H9 (cell line): ENCODE measurements at regions not wholly inside any gene's neighbourhood (a gene's known extent, or its start where the extent isn't known, plus 50 kb on each side); places are given as distances from the start of the nearest gene placed in this dataset.

Source experiments
- DNase-seq: peaks from one replicate; pipeline ENCODE4 v3.0.0-alpha.2; 2017
- H2AFZ ChIP-seq: one replicate; pipeline ENCODE4 v1.6.1; 2013; ENCODE audit warnings: mild to moderate bottlenecking, low read length, control low read depth, moderate library complexity
- H2AK5ac ChIP-seq: 2 replicates; pipeline ENCODE4 v1.6.1; 2013; ENCODE audit warnings: low read length, control low read depth, mixed read lengths; ENCODE audit not compliant: insufficient read length
- H2BK120ac ChIP-seq: one replicate; pipeline ENCODE4 v1.6.1; 2013; ENCODE audit warnings: low read depth, mild to moderate bottlenecking, low read length, control low read depth, inconsistent platforms; ENCODE audit not compliant: poor library complexity, severe bottlenecking
- H2BK12ac ChIP-seq: 2 replicates; pipeline ENCODE4 v1.6.1; 2013; ENCODE audit warnings: low read length, control low read depth, mixed read lengths, low read depth; ENCODE audit not compliant: insufficient read length
- H2BK15ac ChIP-seq: 2 replicates; pipeline ENCODE4 v1.6.1; 2013; ENCODE audit warnings: low read depth, low read length, control low read depth
- H2BK20ac ChIP-seq: one replicate; pipeline ENCODE4 v1.6.1; 2013; ENCODE audit warnings: low read depth, mild to moderate bottlenecking, low read length, control low read depth, inconsistent platforms; ENCODE audit not compliant: poor library complexity, severe bottlenecking
- H2BK5ac ChIP-seq: 2 replicates; pipeline ENCODE4 v1.6.1; 2013; ENCODE audit warnings: low read length, control low read depth, mixed read lengths; ENCODE audit not compliant: insufficient read length
- H3K14ac ChIP-seq: 2 replicates; pipeline ENCODE4 v1.6.1; 2013; ENCODE audit warnings: low read length, control low read depth; ENCODE audit not compliant: insufficient read depth
- H3K18ac ChIP-seq: 2 replicates; pipeline ENCODE4 v1.6.1; 2013; ENCODE audit warnings: low read depth, mild to moderate bottlenecking, mixed read lengths, low read length, control low read depth; ENCODE audit not compliant: insufficient read length
- H3K23ac ChIP-seq: 2 replicates; pipeline ENCODE4 v1.6.1; 2013; ENCODE audit warnings: low read length, control low read depth, mixed read lengths, low read depth; ENCODE audit not compliant: insufficient read length
- H3K23me2 ChIP-seq: 2 replicates; pipeline ENCODE4 v1.6.1; 2013; ENCODE audit warnings: low read depth, mild to moderate bottlenecking, mixed read lengths, low read length, control low read depth; ENCODE audit not compliant: insufficient read length, poor library complexity, severe bottlenecking
- H3K27ac ChIP-seq: 2 replicates; pipeline ENCODE4 v1.5.1; 2013; ENCODE audit warnings: low read length, control low read depth, mixed read lengths, low read depth; ENCODE audit not compliant: insufficient read length
- H3K27me3 ChIP-seq: 2 replicates; pipeline ENCODE4 v1.6.1; 2013; ENCODE audit warnings: low read length, control low read depth, inconsistent platforms; ENCODE audit not compliant: insufficient read depth
- H3K4ac ChIP-seq: 2 replicates; pipeline ENCODE4 v1.6.1; 2013; ENCODE audit warnings: low read depth, mild to moderate bottlenecking, control low read depth, inconsistent platforms, low read length, moderate library complexity
- H3K4me1 ChIP-seq: 2 replicates; pipeline ENCODE4 v1.6.1; 2013; ENCODE audit warnings: low read length, control low read depth, inconsistent platforms; ENCODE audit not compliant: insufficient read depth
- H3K4me2 ChIP-seq: 2 replicates; pipeline ENCODE4 v1.6.1; 2013; ENCODE audit warnings: low read length, control low read depth, mixed read lengths; ENCODE audit not compliant: insufficient read length, insufficient read depth
- H3K56ac ChIP-seq: 2 replicates; pipeline ENCODE4 v1.6.1; 2013; ENCODE audit warnings: low read depth, mild to moderate bottlenecking, mixed read lengths, low read length, control low read depth; ENCODE audit not compliant: insufficient read length
- H3K79me1 ChIP-seq: 2 replicates; pipeline ENCODE4 v1.6.1; 2013; ENCODE audit warnings: low read depth, mild to moderate bottlenecking, moderate library complexity, low read length, control low read depth, inconsistent platforms; ENCODE audit not compliant: insufficient read depth, poor library complexity, severe bottlenecking
- H3K79me2 ChIP-seq: 2 replicates; pipeline ENCODE4 v1.6.1; 2013; ENCODE audit warnings: low read length, control low read depth, inconsistent platforms; ENCODE audit not compliant: insufficient read depth
- H3K9ac ChIP-seq: 2 replicates; pipeline ENCODE4 v1.6.1; 2013; ENCODE audit warnings: low read length, control low read depth, mixed read lengths; ENCODE audit not compliant: insufficient read length; ENCODE audit errors: extremely low read depth
- H3K9me3 ChIP-seq: one replicate; pipeline ENCODE4 v1.6.1; 2013; ENCODE audit warnings: low read depth, low read length, inconsistent platforms; ENCODE audit not compliant: control insufficient read depth
- H3T11ph ChIP-seq: one replicate; pipeline ENCODE4 v1.6.1; 2013; ENCODE audit warnings: mild to moderate bottlenecking, low read length, control low read depth, inconsistent platforms
- H4K20me1 ChIP-seq: one replicate; pipeline ENCODE4 v1.6.1; 2013; ENCODE audit not compliant: control insufficient read depth, insufficient read length, insufficient read depth
- H4K5ac ChIP-seq: 2 replicates; pipeline ENCODE4 v1.6.1; 2013; ENCODE audit warnings: low read depth, mild to moderate bottlenecking, mixed read lengths, low read length, control low read depth; ENCODE audit not compliant: insufficient read length
- H4K8ac ChIP-seq: replicated peaks from 2 replicates; pipeline ENCODE4 v1.6.1; 2013; ENCODE audit warnings: low read length, control low read depth, mixed read lengths, low read depth; ENCODE audit not compliant: insufficient read length
- H4K91ac ChIP-seq: 2 replicates; pipeline ENCODE4 v1.6.1; 2013; ENCODE audit warnings: low read depth, mild to moderate bottlenecking, moderate library complexity, mixed read lengths, low read length, control low read depth; ENCODE audit not compliant: insufficient read length
- H3K27ac Mint-ChIP-seq, 3 experiments: 2 replicates in 2 of 3; 3 replicates in 1 of 3; pipeline ENCODE4 v1.8.0; 2020 to 2021; ENCODE audit warnings: mixed read lengths in 3 of 3, mild to moderate bottlenecking in 1 of 3, moderate library complexity in 1 of 3
- H3K27me3 Mint-ChIP-seq: 2 replicates; pipeline ENCODE4 v1.8.0; 2021; ENCODE audit warnings: low read depth, mild to moderate bottlenecking, moderate library complexity, mixed read lengths
- H3K36me3 Mint-ChIP-seq, 3 experiments: 2 replicates in 2 of 3; 3 replicates in 1 of 3; pipeline ENCODE4 v1.8.0; 2020 to 2021; ENCODE audit warnings: low read depth in 3 of 3, mixed read lengths in 3 of 3; ENCODE audit not compliant: insufficient read depth in 1 of 3
- H3K4me1 Mint-ChIP-seq, 2 experiments: 2 replicates each; pipeline ENCODE4 v1.8.0; 2020; ENCODE audit warnings: mixed read lengths in 2 of 2
- H3K4me3 Mint-ChIP-seq, 2 experiments: 2 replicates in 1 of 2; 3 replicates in 1 of 2; pipeline ENCODE4 v1.8.0; 2020 to 2021; ENCODE audit warnings: mild to moderate bottlenecking in 2 of 2, mixed read lengths in 2 of 2, moderate library complexity in 1 of 2
- H3K9me3 Mint-ChIP-seq, 2 experiments: 2 replicates in 1 of 2; 3 replicates in 1 of 2; pipeline ENCODE4 v1.8.0; 2020; ENCODE audit warnings: mild to moderate bottlenecking in 2 of 2, mixed read lengths in 2 of 2, moderate library complexity in 1 of 2
- TF ChIP-seq, protein P1 (sequence below): fragments of 200-600 bp; sonication (generic); conservative IDR thresholded peaks from 3 replicates; pipeline ENCODE4 v1.8.0; 2021; ENCODE audit warnings: antibody characterized with exemption, mild to moderate bottlenecking

DNA sequence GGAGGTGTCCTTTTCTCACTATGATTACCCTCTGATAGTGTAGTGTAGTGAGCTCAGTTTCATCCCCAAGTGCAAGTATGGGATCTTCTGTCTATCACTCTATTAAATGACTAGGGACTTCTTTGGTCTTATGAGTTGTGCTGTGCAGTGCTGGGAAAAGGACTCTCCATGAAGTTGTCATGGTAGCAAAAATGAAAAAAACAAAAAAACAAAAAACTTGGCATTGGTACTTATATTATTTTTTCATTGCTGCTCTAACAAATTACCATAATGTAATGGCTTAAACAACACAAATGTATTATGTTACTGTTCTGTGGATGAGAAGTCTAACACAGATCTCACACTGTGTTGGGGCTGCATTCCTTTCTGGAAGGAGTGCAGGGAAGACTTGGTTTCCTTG is 393.1 kb upstream of the NOVA1 start:
- no peak overlapping the region for H2BK5ac ChIP-seq
- no peak overlapping the region for H3K4me3 Mint-ChIP-seq
- H3K18ac ChIP-seq, result no peak overlapping the region
- no peaks in the 10 kb centered on the region for H3K23me2 ChIP-seq
- H3K27me3 Mint-ChIP-seq, result no peaks in the 10 kb centered on the region
- no peak overlapping the region for H2AFZ ChIP-seq
- no peaks in the 10 kb centered on the region for H3K9me3 ChIP-seq
- H2BK12ac ChIP-seq, result no peak overlapping the region
- no peak overlapping the region for H4K91ac ChIP-seq
- H3K4me1 ChIP-seq, result no peaks in the 10 kb centered on the region
- no peak overlapping the region for H3K23ac ChIP-seq
- H3K27me3 ChIP-seq, result no peaks in the 10 kb centered on the region
- peaks cover 5% of the 10 kb centered on the region in 2 experiments; a peak in 3 of 4 replicates for H3K4me1 Mint-ChIP-seq
- no peaks in the 10 kb centered on the region for H3K79me1 ChIP-seq
- no peak overlapping the region for H4K8ac ChIP-seq
- no peaks in the 10 kb centered on the region for H3K79me2 ChIP-seq
- H4K5ac ChIP-seq, result no peak overlapping the region
- no peak overlapping the region for H2BK120ac ChIP-seq
- no peak overlapping the region for H3K27ac ChIP-seq
- H3K4ac ChIP-seq, result no peak overlapping the region
- H3K4me2 ChIP-seq, result no peak overlapping the region
- DNase-seq, result no peak
- no peak overlapping the region for H3K9ac ChIP-seq
- H3K56ac ChIP-seq, result no peak overlapping the region
- H4K20me1 ChIP-seq, result no peaks in the 10 kb centered on the region
- no peak overlapping the region for H3K27ac Mint-ChIP-seq
- no peak overlapping the region for H2AK5ac ChIP-seq
- no peaks in the 10 kb centered on the region for H3K36me3 Mint-ChIP-seq
- no peaks in the 10 kb centered on the region for H3K9me3 Mint-ChIP-seq
- no peak overlapping the region for H3K14ac ChIP-seq
- TF ChIP-seq, protein P1, sequence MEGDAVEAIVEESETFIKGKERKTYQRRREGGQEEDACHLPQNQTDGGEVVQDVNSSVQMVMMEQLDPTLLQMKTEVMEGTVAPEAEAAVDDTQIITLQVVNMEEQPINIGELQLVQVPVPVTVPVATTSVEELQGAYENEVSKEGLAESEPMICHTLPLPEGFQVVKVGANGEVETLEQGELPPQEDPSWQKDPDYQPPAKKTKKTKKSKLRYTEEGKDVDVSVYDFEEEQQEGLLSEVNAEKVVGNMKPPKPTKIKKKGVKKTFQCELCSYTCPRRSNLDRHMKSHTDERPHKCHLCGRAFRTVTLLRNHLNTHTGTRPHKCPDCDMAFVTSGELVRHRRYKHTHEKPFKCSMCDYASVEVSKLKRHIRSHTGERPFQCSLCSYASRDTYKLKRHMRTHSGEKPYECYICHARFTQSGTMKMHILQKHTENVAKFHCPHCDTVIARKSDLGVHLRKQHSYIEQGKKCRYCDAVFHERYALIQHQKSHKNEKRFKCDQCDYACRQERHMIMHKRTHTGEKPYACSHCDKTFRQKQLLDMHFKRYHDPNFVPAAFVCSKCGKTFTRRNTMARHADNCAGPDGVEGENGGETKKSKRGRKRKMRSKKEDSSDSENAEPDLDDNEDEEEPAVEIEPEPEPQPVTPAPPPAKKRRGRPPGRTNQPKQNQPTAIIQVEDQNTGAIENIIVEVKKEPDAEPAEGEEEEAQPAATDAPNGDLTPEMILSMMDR, result no peak
- no peak overlapping the region for H3T11ph ChIP-seq
- H2BK20ac ChIP-seq, result no peak overlapping the region
- no peak overlapping the region for H2BK15ac ChIP-seq
